Prostate gland (tissue), 2 donors: ENCODE measurements at regions not wholly inside any gene's neighbourhood (a gene's known extent, or its start where the extent isn't known, plus 50 kb on each side); places are given as distances from the start of the nearest gene placed in this dataset.

ENCODE experiments used
- CTCF ChIP-seq, 4 experiments: fragments of 200-600 bp in 2 of 4; fragments of 450-650 bp in 2 of 4; sonication (generic) in 2 of 4; IDR thresholded peaks; 1 replicate in 3 of 4; 2 replicates in 1 of 4; pipeline ENCODE4 v1.5.1; 2016 to 2019; ENCODE audit warnings: antibody characterized with exemption in 4 of 4, mild to moderate bottlenecking in 2 of 4, moderate library complexity in 2 of 4
- POLR2A ChIP-seq: fragments of 450-650 bp; IDR thresholded peaks from one replicate; pipeline ENCODE4 v1.6.1; 2016; ENCODE audit warnings: antibody characterized with exemption, mild to moderate bottlenecking
- POLR2AphosphoS5 ChIP-seq: sonication (generic); formaldehyde crosslinking; IDR thresholded peaks from one replicate; pipeline ENCODE4 v1.6.1; 2017; ENCODE audit warnings: antibody characterized with exemption

GRCh38 chr7:94128072-94128471, 123.9 kb upstream of the BET1 start:
- TF ChIP-seq CTCF (IDR thresholded peaks at IDR 0.05) = no peak
- no peak for TF ChIP-seq POLR2A
- TF ChIP-seq POLR2AphosphoS5 = no peak
